SK-MEL-5 (cell line): ENCODE measurements at regions not wholly inside any gene's neighbourhood (a gene's known extent, or its start where the extent isn't known, plus 50 kb on each side); places are given as distances from the start of the nearest gene placed in this dataset.
"Not testable (repeated sequence)": the region's sequence is repeated elsewhere in the genome, so short reads cannot be mapped to it uniquely, and the experiment has no call there.

Source experiments
- DNase-seq: peaks from one replicate; pipeline ENCODE4 v3.0.0-alpha.2; 2016; ENCODE audit warnings: low read depth, low spot score
- in situ Hi-C: cut with HindIII; loops from 2 replicates; pipeline ENCODE4 v1.10.0; 2016; ENCODE audit warnings: low sequenced_read_pairs, high pct_unique_total_duplicates, low pct_unique_long_range_greater_than_20kb

GRCh38 chr1:91601554-91602376 is 101.1 kb downstream of the CDC7 start:
- DNase-seq = no peak
- in situ Hi-C loops = no loop called here

- in situ Hi-C loops = no loop called here
- no peak for DNase-seq
Observed at GRCh38 chr1:91603409-91603808, 102.8 kb downstream of the CDC7 start.

GRCh38 chr1:91604632-91605031 is 104.0 kb downstream of the CDC7 start:
- in situ Hi-C loops = no loop called here
- DNase-seq = no peak

GRCh38 chr1:91605566-91605965 is 104.9 kb downstream of the CDC7 start:
- in situ Hi-C loops = no loop called here
- no peak for DNase-seq

GRCh38 chr1:91606546-91607078 is 106.0 kb downstream of the CDC7 start:
- no peak for DNase-seq
- in situ Hi-C loops = no loop called here

- in situ Hi-C loops, DNase-seq: not testable (repeated sequence)
Observed at GRCh38 chr1:91607686-91608085, 107.0 kb downstream of the CDC7 start.

GRCh38 chr1:91608876-91609275 is 108.2 kb downstream of the CDC7 start:
- DNase-seq = no peak

GRCh38 chr1:91609551-91609950 is 108.9 kb downstream of the CDC7 start:
- DNase-seq = no peak
- in situ Hi-C loops = no loop called here

More at GRCh38 chr1:91608876-91609275, 108.2 kb downstream of the CDC7 start:
- in situ Hi-C loops = no loop called here

- in situ Hi-C loops = no loop called here
- no peak for DNase-seq
Observed at GRCh38 chr1:91610102-91610501, 109.5 kb downstream of the CDC7 start.

- DNase-seq = no peak
- in situ Hi-C loops = no loop called here
Observed at GRCh38 chr1:91610789-91611188, 110.1 kb downstream of the CDC7 start.

- in situ Hi-C loops = no loop called here
- DNase-seq = no peak
Observed at GRCh38 chr1:91611483-91611917, 110.8 kb downstream of the CDC7 start.

GRCh38 chr1:91613595-91613994 is 112.9 kb downstream of the CDC7 start:
- in situ Hi-C loops = no loop called here
- DNase-seq = no peak

GRCh38 chr1:91616712-91617111 is 116.1 kb downstream of the CDC7 start:
- in situ Hi-C loops = no loop called here
- no peak for DNase-seq

GRCh38 chr1:91617285-91617765 is 116.7 kb downstream of the CDC7 start:
- DNase-seq = no peak
- in situ Hi-C loops = no loop called here

GRCh38 chr1:91619881-91620280 is 119.2 kb downstream of the CDC7 start:
- no peak for DNase-seq
- in situ Hi-C loops = no loop called here

- in situ Hi-C loops = no loop called here
- DNase-seq = peak; percentile 54
Observed at GRCh38 chr1:91621360-91621759, 120.7 kb downstream of the CDC7 start.

- in situ Hi-C loops = no loop called here
- DNase-seq = peak; percentile 98
Observed at GRCh38 chr1:91621907-91622306, 121.3 kb downstream of the CDC7 start.

- in situ Hi-C loops = no loop called here
- peak; percentile 63 for DNase-seq
Observed at GRCh38 chr1:91622616-91623015, 122.0 kb downstream of the CDC7 start.

- in situ Hi-C loops = no loop called here
- no peak for DNase-seq
Observed at GRCh38 chr1:91623020-91623419, 122.4 kb downstream of the CDC7 start.
